HG02870 (cell line): ENCODE measurements at regions not wholly inside any gene's neighbourhood (a gene's known extent, or its start where the extent isn't known, plus 50 kb on each side); places are given as distances from the start of the nearest gene placed in this dataset.
"Not testable (repeated sequence)": the region's sequence is repeated elsewhere in the genome, so short reads cannot be mapped to it uniquely, and the experiment has no call there.

Source experiments
- ATAC-seq: cut with Tn5 transposase; IDR thresholded peaks from one replicate; pipeline ENCODE4 v1.9.1; 2021; ENCODE audit warnings: mild to moderate bottlenecking, moderate library complexity; ENCODE audit not compliant: unreplicated experiment

DNA sequence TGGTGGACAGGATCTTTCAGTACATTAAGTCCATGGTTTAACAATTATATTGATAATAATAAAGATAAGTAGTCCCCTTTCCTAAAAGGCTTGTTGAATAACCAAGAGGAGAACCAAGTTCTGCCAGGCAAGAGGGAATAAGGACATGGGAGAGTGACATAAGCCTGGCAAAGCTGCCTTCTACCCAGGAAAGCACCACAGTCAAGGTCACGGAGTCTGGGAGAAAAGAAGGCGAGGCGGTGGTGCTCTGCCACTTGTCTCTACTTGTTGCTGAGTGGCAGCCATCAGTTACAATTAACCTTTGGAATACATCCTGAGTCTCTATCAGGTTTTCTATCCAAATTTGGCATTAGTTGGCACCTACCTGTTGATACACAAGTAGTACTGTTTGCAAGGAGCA lies 101.7 kb upstream of the GATA6 start:
- no peak for ATAC-seq

DNA sequence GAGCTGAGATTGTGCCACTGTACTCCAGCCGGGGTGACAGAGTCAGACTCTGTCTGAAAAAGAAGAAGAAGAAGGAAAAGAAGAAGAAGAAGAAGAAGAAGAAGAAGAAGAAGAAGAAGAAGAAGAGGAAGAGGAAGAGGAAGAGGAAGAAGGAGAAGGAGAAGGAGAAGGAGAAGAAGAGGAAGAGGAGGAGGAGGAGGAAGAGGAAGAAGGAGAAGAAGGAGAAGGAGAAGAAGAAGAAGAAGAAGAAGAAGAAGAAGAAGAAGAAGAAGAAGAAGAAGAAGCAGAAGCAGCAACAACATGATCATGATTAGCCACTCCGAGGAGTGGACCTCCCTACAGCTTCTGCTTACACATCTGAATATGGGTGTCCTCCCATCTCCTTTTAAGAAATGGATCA lies 100.6 kb upstream of the GATA6 start:
- ATAC-seq, result not testable (repeated sequence)

DNA sequence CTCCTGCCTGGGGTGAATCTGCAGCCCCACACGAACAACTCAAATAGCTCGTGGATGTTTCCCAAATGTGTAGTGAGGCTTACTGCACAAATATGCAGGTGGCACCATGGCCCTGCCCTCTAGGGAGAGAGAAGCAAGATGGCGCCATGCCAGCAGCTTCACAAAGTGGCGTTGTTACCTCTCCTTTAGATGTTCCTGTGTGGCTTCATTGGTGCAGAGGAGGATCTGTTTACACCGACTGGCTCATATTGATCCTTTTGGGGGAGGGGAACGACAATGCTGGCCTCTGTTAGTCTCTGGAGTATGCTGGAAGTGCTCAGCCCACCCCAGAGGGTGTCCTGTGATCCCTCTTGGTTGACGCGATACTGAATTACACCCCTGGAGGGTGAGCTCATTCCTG lies 99.5 kb upstream of the GATA6 start:
- ATAC-seq, result no peak

DNA sequence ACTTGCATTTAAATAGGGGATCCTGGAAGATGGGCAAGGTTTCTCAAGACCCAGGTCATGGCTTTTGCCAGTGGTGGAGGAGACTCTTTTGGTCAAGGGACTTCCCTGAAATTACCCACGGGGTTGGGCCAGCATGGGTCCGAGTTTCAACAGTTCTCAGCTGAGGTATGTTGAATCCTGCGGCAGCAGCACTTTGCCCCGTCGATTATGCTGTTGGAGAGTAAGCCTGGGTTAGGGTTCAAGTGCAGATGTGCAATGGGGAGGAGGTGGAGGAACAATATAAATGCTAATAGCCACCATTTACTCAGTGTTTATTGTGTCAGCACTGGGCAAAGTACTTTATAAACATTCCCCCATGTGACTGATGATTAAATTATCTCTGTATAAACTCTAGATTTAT lies 96.0 kb upstream of the GATA6 start:
- no peak for ATAC-seq

DNA sequence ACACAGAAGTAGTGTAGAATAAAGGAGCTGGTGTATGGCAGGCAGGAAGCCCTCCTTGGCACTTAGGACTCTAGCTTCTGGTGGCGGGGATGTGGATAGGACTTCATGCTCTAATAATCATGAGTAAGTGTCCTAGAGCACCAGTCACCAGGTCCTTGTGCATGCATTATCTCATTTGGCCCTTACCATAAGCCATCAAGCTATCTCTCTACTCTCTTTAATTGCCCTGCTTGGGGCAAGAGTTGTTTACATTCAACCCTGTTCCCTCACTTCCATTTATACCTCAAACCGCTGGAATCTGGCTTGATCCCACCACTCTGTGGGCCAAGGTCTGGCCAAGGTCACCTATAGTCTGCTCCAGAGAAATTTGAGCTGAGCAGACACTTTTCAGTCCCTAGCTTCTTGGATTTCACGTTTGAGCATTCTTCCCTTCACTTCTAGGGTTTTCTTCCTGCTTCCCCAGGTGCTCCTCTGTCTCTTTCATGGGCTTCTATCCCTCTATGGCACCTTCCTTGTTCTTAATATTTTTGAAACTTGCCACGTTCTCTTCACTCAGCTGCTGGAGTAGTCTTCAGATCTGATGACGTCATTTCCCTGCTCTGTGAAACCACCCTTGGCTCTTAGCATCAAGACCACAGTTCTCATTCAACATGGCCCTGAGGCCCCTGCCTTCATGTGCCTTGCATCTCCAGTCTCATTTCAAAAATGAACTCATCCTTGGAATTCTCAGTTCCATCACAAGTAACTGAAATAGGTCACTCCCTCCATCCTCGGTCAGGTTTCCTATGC lies 94.9 kb upstream of the GATA6 start:
- no peak for ATAC-seq

DNA sequence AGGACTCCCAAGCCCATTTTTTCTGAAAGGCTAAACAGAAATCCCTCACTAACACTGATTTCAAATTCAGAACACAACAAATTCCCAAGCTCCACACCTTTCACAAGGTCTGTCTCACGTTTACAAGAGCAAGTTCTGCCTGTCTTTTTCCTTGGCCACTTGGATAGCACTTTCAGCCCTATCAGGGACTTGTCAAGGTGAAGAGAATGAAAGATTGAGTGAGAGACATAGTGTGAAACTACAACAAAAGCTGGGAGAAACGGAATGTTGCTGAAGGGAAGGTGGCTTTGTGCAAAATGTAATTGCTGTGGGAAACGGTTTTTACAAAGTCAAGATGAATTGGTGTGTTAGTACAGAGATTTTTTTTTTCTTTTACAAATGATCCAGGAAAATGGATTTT lies 89.4 kb upstream of the GATA6 start:
- no peak for ATAC-seq

DNA sequence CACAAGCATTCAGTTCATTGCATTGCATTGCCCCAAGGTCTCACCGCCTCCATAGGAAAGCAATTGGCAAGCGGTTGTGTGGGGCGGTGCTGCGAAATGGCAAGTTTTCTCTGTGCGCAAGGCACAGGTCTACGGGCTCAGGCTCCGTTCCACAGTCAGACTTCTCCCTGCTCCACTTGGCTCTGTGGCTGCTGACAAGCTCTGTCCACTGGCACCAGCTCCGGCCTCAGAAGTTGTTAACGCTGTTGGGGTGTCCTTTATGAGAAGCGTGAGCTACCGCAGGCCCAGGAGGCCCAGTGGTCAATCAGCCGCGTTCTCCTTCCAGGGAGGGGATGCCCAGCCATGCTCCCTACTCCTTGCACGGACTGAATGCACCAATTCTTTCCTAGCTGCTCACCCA lies 87.0 kb upstream of the GATA6 start:
- ATAC-seq, result no peak

DNA sequence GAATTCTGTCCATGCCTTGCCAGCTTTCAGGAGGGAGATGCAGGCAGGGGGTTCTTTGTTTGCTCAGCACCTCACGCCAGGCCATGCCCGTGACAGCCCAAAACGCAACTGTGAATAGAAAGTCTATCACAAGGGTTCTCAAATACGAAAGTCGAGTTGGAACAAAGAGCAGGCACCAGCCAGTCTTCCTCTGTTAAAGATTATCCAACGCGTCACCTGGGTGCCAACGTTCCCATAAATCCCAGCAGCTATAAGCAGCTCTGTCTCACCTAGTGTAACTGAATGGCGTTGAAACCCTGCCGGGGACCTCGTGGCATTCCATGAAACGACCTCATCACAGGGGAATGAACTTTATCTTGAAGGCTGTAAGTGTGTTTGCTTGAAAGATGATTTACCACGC lies 84.8 kb upstream of the GATA6 start:
- ATAC-seq, result no peak

DNA sequence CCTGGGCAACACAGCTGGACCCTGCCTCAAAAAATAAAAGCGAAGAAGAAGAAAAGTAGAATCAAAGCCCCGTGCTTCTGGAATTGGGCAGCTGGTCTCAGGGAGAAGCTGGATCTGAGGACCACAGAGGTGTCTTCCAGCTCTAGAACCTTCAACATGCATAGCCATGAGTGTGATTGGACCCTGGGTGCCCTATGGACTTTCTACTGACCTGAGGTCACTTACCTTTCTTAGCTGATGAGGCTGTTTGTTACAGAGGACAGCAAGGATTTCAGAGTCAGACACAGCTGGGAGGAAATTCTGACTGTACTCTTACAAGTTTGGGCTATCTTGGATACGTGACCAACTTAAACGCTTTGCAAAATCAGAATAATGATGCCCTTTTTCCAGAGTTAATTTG lies 82.4 kb upstream of the GATA6 start:
- ATAC-seq, result no peak

DNA sequence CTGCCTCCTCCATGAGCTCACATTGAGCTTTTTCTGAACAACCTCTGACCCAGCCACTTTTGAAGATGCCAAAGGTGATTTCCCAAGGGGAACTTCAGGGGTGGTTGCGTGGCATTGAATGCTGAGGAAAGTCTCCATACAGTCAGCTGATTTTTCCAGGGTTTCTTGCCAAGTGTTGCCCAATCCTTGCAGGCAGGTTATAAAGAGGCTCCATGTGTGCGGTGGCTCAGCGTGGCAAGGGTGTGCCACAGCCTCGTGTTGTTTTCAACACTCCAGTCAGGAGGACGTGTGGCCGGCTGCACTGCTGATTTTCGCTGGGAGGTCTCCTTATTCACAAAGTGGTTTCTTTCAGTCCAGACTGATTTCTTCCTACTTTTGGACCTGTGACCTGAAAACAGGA lies 81.4 kb upstream of the GATA6 start:
- no peak for ATAC-seq

DNA sequence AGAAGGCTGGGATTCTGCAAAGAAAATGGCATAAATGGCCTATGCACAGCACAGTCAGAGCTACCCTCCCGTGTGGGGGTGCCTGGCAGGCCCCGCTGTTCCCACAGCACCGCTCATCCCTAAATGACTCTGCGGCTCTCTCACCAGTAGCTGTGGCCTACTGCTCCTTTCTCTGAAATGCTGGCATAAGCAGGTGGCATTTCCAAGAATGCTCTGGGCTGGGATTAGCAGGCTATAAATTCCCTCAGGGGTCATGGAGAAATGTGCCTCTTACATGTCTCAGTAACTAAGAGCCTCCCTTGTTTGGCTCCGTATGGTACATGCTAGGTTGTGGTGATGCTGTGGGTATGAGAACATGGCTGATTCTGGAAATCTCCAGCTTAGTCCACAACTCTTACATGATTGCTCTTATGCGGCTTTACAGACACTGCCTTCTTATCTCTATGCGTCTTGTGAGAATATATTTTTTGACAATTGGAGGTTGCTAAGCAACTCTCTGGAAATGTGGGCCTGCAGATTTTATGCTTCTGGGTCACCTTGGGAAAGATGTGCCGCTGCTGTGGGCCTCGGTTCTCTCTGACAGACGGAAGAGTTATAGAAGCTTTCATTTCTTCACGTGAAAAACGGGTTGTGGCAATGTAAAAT lies 80.3 kb upstream of the GATA6 start:
- no peak for ATAC-seq

DNA sequence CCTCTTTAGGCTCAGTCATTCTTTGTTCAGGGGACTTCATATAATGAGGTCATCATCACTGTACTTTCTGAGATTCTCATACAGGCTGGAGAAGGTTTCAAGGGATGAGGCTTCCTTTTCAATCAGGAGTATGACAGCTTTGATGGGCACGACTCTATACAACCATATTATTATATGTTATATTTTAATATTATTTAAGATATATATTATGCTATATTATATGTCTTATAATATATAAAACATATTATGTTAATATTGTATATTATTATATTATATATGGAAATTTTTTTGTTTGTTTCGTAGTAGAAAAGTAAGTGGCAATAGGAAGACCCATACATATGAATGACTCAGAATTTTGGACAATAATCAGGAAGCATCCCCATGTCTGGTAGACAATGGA lies 78.0 kb upstream of the GATA6 start:
- ATAC-seq, result no peak

DNA sequence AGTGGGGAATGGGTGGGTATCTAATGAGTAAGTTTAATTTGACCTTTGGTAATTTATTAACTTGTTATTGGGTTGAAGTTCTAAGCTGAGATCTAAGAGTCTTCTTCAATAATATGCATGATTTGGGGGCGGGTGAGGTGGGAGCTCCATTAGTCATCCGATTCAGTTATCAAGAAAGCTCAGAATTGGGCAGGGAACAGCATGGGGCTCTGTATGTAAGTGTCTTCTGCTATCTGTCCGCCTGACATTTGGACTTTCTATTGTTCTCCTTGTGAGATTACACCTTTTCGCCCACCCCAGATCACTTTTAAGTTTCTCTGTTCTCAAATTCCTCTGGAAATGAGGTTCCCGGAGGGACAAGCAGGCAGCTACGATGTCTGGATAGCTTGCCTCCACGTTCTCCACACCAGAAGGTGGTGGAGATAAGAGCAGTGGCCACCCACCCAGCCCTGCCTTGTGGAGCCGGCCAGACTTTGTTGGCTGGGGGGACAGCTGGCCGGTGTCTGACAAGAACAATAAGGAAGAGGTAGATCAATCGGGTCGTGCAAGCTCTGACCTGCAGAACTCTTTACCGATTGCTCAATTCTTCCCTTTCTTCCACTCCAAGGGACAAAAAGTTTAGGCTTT lies 75.5 kb upstream of the GATA6 start:
- no peak for ATAC-seq

DNA sequence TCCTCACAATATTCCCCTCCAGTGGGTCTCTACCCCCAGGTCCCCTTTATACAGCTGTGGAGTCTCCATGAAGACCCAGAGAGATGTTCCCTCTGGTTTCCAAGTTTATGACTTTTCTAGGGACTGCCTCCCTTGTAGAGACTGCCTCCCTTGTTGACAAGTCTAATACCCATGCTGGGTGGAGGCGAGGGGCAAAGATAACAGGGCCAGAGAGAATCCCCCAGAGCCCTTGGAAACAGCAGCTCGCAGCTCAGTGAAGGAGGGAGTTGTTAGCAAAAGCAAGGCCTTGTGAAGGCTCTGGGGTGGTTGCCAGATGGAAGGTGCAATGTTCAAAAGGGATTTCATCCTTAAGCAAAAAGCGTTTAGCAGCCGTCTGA lies 75.0 kb upstream of the GATA6 start:
- no peak for ATAC-seq

DNA sequence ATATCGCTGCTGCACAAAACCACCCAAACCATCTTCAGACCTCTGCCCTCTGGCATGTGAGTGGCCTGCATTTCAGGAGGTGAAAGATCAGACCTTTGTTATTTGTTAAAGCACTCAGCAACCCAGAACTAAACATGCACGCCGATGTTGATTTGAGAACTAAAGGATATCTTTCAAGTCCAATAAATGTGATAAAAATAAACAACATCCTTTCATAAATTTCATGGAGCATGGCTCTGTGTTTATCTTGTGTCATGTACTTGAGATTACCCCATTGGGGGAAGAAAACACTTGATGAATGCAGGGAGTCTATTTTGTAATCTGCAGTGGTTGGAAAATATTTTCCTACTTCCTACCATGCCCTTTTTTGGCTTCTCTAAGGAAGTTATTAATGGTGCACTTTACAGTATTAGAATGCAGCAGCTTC lies 70.8 kb upstream of the GATA6 start:
- no peak for ATAC-seq

DNA sequence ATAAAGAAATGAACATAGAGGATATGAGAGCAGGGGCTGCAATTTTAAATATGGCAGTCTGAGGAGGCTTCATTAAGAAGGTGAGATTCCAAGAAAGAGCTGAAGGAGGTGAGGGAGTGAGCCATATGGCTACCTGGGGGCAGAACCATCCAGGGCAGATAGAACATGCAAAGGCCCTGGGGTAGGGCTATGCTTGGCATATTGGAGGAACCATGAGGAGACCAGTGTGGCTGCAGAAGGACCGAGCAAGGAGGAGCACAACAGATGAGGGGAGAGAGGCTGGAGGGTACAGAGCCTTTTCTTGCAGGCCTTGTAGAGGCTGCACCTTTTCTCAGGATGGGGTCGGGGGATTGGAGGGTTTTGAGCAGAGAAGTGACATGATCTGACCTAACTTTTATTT lies 69.5 kb upstream of the GATA6 start:
- no peak for ATAC-seq

DNA sequence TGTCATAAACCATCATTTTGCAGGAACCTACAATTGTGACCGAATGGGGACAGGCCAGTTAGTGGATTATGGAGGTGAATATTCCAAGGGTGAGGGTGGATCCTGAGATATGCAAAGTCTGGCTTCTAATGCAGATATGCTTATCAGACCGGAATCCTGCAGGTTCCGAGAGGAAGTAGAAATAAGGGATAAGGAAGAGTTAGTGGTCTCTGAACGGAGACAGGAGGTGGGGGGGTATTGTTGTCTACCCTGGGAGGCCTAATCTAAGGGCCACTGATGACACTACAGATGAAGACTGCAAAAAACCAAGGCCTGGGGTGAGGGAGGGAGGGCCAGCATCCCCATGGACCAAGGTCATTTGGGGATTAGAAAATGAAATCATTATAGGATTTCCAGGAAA lies 67.7 kb upstream of the GATA6 start:
- no peak for ATAC-seq

DNA sequence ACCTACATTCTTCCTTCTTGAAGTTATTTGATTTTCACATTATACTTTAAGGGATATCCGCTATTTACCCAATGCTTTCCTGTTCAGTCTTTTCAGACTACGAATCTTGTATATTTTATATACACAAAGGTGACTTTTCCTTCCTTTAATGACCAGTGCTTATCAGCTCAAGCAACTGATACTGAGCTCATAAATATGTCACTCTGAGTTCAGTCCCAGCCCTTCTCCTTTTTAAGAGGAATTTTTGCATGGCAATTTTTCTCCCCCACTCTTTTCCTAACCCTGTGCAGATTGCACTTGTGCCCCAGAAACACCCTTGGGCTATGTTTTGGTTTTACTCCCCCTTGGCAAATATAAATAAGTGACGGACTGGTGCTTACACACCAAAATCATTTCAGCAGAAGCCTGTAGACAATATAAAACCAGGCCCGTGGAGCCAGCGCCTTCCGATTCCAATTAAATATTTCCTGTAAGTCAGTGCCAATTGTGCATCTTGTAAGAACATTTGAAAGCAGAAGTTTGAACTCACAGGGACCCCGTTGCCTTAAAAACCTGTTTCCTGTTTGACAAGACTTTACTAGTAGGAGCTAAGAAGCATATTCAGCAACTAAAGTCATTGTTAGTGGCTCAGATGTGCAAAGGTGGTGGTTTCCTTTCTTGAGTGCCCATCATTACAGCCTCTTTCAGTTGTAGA lies 66.3 kb upstream of the GATA6 start:
- ATAC-seq, result no peak

DNA sequence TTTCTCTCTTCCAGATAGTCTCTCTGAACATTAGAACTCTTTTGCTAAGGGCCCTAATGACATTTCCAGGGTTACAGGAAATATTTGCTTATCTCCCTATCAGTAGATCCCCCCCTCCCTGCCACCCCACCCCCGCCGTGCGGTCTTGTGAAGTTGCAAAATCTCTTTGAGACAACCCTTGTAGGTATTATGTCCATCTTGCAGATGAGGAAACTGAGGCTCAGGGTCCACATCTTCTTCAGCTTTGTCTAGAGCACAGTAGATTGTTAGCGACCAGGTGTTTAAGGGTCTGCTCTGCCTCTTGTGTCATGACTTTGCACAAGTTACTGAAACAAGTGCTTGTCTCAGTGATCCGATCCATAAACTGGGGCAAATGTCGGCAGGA lies 65.8 kb upstream of the GATA6 start:
- no peak for ATAC-seq

DNA sequence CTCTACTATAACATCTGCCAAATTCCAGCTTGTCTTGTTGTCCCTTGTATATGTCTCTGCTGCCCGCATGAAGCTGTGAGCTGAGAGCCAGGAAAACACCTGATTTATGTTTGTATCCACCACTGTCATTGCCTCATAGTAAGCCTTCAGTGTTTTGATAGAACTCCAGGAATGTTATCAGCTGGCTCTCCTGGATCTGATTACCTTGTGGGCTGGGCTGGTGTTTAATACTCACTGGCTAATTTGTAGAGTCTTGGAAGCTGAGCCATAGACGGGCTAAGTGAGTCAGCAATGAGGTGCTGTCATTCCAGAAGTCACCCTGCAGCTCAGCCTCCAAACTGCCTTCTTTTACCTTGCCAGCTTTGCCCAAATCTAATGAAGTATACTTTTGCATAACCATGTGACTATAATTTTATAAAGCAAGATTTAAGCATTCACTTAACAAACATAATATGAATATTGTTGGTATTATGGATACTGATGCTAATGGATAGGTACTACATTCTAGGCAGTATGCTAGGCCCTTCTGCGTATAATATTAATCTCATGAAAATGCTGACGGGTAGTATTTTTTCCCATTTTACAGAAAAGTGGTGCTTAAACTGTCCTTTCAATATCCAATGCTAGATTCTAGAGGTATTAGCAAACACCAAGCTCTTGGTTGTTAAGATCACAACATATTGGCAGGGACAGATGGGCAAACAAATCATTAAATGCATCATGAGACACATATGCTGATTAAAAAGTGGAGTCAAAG lies 62.7 kb upstream of the GATA6 start:
- no peak for ATAC-seq

DNA sequence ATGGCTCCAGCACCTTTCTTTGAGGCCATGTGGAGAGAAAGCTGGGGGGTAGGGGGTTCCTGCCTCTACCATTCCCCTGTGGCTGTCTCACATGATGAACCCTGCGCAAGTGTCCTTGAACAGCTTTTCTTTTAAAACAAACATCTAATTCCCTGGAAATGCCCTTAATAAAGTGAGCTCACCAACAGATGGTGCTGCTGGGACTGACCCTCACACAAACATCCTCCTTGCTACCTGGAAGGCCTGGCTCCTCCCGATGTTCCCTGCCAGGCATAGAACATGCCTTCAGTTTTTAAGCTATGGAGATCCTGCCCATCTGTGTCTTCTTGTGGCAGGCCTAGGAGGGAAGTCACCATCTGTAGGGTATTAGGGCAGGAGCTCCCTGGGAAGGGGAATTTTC lies 60.7 kb upstream of the GATA6 start:
- ATAC-seq, result no peak
